Stomach smooth muscle (tissue), 2 donors: ENCODE measurements at regions not wholly inside any gene's neighbourhood (a gene's known extent, or its start where the extent isn't known, plus 50 kb on each side); places are given as distances from the start of the nearest gene placed in this dataset.

ENCODE experiments used
- H3K27ac ChIP-seq: one replicate; pipeline ENCODE4 v1.7.0; 2013; ENCODE audit warnings: mild to moderate bottlenecking, low read length, inconsistent platforms
- H3K27me3 ChIP-seq, 2 donors: one replicate each; pipeline ENCODE4 v1.7.0; 2013; ENCODE audit warnings: low read length in 2 of 2; ENCODE audit not compliant: insufficient read depth in 2 of 2, control insufficient read depth in 1 of 2
- H3K36me3 ChIP-seq, 2 donors: one replicate each; pipeline ENCODE4 v1.7.0; 2013; ENCODE audit warnings: low read length in 2 of 2; ENCODE audit not compliant: control insufficient read depth in 2 of 2, insufficient read depth in 2 of 2
- H3K4me1 ChIP-seq: one replicate; pipeline ENCODE4 v1.7.0; 2013; ENCODE audit warnings: low read length; ENCODE audit not compliant: control insufficient read depth, insufficient read depth
- H3K4me3 ChIP-seq, 2 donors: one replicate each; pipeline ENCODE4 v1.7.0; 2013; ENCODE audit warnings: low read length in 2 of 2
- H3K9ac ChIP-seq, 2 donors: one replicate each; pipeline ENCODE4 v1.7.0; 2013; ENCODE audit warnings: low read length in 2 of 2, mild to moderate bottlenecking in 1 of 2
- H3K9me3 ChIP-seq, 2 donors: one replicate each; pipeline ENCODE4 v1.7.0; 2013; ENCODE audit warnings: low read length in 2 of 2; ENCODE audit not compliant: control insufficient read depth in 2 of 2
- donor health status: healthy.
- donor health status: Pancreatic carcinoma.

- Histone ChIP-seq H3K27ac (no peak overlapping the region), H3K9me3 (no peaks in the 10 kb centered on the region)
These were observed 75.9 kb upstream of the PRR16 start for GRCh38 chr5:120388016-120388781.

GRCh38 chr5:120394259-120394658 is 69.8 kb upstream of the PRR16 start:
- Histone ChIP-seq H3K9me3 (no peaks in the 10 kb centered on the region), H3K27ac (no peak overlapping the region), H3K36me3 (no peaks in the 10 kb centered on the region), H3K9ac (no peak overlapping the region), H3K4me3 (no peak overlapping the region), H3K27me3 (no peaks in the 10 kb centered on the region), H3K4me1 (no peaks in the 10 kb centered on the region)

More at GRCh38 chr5:120388016-120388781, 75.9 kb upstream of the PRR16 start:
- H3K27me3 ChIP-seq = no peaks in the 10 kb centered on the region
- H3K4me1 ChIP-seq = no peaks in the 10 kb centered on the region
- no peak overlapping the region for H3K4me3 ChIP-seq
- H3K9ac ChIP-seq = no peak overlapping the region
- H3K36me3 ChIP-seq = no peaks in the 10 kb centered on the region

GRCh38 chr5:120396186-120396585 is 67.9 kb upstream of the PRR16 start:
- H3K27me3 ChIP-seq = no peaks in the 10 kb centered on the region
- H3K4me3 ChIP-seq = no peak overlapping the region
- H3K4me1 ChIP-seq = no peaks in the 10 kb centered on the region
- no peaks in the 10 kb centered on the region for H3K36me3 ChIP-seq
- no peak overlapping the region for H3K9ac ChIP-seq
- H3K27ac ChIP-seq = no peak overlapping the region
- no peaks in the 10 kb centered on the region for H3K9me3 ChIP-seq

- Histone ChIP-seq H3K4me3 (no peak overlapping the region), H3K4me1 (no peaks in the 10 kb centered on the region), H3K27ac (no peak overlapping the region), H3K27me3 (no peaks in the 10 kb centered on the region), H3K36me3 (no peaks in the 10 kb centered on the region), H3K9me3 (no peaks in the 10 kb centered on the region), H3K9ac (no peak overlapping the region)
These were observed 63.7 kb upstream of the PRR16 start for GRCh38 chr5:120400356-120400755.

- Histone ChIP-seq H3K27ac (no peak overlapping the region), H3K9me3 (no peaks in the 10 kb centered on the region), H3K4me1 (no peaks in the 10 kb centered on the region), H3K27me3 (no peaks in the 10 kb centered on the region), H3K4me3 (no peak overlapping the region), H3K36me3 (no peaks in the 10 kb centered on the region), H3K9ac (no peak overlapping the region)
These were observed 61.5 kb upstream of the PRR16 start for GRCh38 chr5:120402606-120403005.

- Histone ChIP-seq H3K36me3 (no peaks in the 10 kb centered on the region), H3K4me3 (no peak overlapping the region), H3K4me1 (no peaks in the 10 kb centered on the region), H3K27me3 (no peaks in the 10 kb centered on the region), H3K9ac (no peak overlapping the region), H3K9me3 (no peaks in the 10 kb centered on the region), H3K27ac (no peak overlapping the region)
These were observed 58.7 kb upstream of the PRR16 start for GRCh38 chr5:120405286-120405864.

GRCh38 chr5:120405923-120406322 is 58.2 kb upstream of the PRR16 start:
- no peak overlapping the region for H3K9ac ChIP-seq
- no peak overlapping the region for H3K27ac ChIP-seq
- H3K4me3 ChIP-seq = no peak overlapping the region
- no peaks in the 10 kb centered on the region for H3K4me1 ChIP-seq
- H3K27me3 ChIP-seq = no peaks in the 10 kb centered on the region
- no peaks in the 10 kb centered on the region for H3K36me3 ChIP-seq
- H3K9me3 ChIP-seq = no peaks in the 10 kb centered on the region

GRCh38 chr5:120413686-120414085 is 50.4 kb upstream of the PRR16 start:
- Histone ChIP-seq H3K36me3 (no peaks in the 10 kb centered on the region), H3K9me3 (no peaks in the 10 kb centered on the region), H3K4me3 (no peak overlapping the region), H3K27me3 (no peaks in the 10 kb centered on the region), H3K9ac (no peak overlapping the region), H3K27ac (no peak overlapping the region), H3K4me1 (no peaks in the 10 kb centered on the region)
